22Rv1 (cell line): ENCODE measurements at regions not wholly inside any gene's neighbourhood (a gene's known extent, or its start where the extent isn't known, plus 50 kb on each side); places are given as distances from the start of the nearest gene placed in this dataset.
A peak's percentile ranks its signal among the peaks of the same experiment; 100 is the strongest.

Source experiments
- CTCF ChIP-seq: fragments of 450-650 bp; IDR thresholded peaks from 2 replicates; pipeline ENCODE4 v1.5.1; 2017; ENCODE audit warnings: mild to moderate bottlenecking
- ZFX ChIP-seq: fragments of 450-650 bp; IDR thresholded peaks from 2 replicates; pipeline ENCODE4 v1.6.1; 2017; ENCODE audit warnings: antibody characterized with exemption, borderline replicate concordance

GRCh38 chrX:30971774-30972603 is 82.9 kb upstream of the TAB3 start:
- TF ChIP-seq CTCF (peak; percentile 75), ZFX (no peak)
